Uterus (tissue), 2 donors: ENCODE measurements at regions not wholly inside any gene's neighbourhood (a gene's known extent, or its start where the extent isn't known, plus 50 kb on each side); places are given as distances from the start of the nearest gene placed in this dataset.

Experiments used
- POLR2A ChIP-seq, 2 donors: fragments of 450-650 bp; IDR thresholded peaks; one replicate each; pipeline ENCODE4 v1.6.1; 2016; ENCODE audit warnings: antibody characterized with exemption in 2 of 2, mild to moderate bottlenecking in 1 of 2, moderate library complexity in 1 of 2
- TF ChIP-seq, protein P1 (sequence below), 4 experiments: fragments of 200-600 bp in 2 of 4; fragments of 450-650 bp in 2 of 4; sonication (generic) in 2 of 4; IDR thresholded peaks; one replicate each; pipeline ENCODE4 v1.5.1; 2016 to 2019; ENCODE audit warnings: antibody characterized with exemption in 4 of 4, mild to moderate bottlenecking in 2 of 4, moderate library complexity in 1 of 4

DNA sequence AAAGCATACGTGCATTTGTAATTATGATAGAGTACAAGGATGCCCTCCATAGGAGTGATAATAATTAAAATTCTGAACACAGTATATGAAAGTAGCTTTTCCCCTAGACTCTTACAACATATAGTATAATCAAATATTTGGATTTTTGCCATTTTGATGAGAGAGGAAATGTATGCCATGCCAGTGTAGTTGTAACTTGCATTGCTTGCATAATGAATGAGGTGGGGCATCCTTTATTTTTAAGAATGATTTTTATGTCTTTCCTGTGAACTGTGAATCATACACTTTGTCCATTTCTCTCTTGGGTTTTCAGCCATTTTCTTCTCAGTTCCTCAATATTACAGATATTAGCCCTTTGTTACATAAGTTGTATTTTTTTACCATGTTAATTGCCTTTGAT lies 197.5 kb downstream of the SCG2 start:
- TF ChIP-seq, protein P1, sequence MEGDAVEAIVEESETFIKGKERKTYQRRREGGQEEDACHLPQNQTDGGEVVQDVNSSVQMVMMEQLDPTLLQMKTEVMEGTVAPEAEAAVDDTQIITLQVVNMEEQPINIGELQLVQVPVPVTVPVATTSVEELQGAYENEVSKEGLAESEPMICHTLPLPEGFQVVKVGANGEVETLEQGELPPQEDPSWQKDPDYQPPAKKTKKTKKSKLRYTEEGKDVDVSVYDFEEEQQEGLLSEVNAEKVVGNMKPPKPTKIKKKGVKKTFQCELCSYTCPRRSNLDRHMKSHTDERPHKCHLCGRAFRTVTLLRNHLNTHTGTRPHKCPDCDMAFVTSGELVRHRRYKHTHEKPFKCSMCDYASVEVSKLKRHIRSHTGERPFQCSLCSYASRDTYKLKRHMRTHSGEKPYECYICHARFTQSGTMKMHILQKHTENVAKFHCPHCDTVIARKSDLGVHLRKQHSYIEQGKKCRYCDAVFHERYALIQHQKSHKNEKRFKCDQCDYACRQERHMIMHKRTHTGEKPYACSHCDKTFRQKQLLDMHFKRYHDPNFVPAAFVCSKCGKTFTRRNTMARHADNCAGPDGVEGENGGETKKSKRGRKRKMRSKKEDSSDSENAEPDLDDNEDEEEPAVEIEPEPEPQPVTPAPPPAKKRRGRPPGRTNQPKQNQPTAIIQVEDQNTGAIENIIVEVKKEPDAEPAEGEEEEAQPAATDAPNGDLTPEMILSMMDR (IDR thresholded peaks at IDR 0.05) = no peak
- no peak for TF ChIP-seq POLR2A (IDR thresholded peaks at IDR 0.05)
